Suprapubic skin (tissue), 4 donors: ENCODE measurements at regions not wholly inside any gene's neighbourhood (a gene's known extent, or its start where the extent isn't known, plus 50 kb on each side); places are given as distances from the start of the nearest gene placed in this dataset.

Experiments
- DNase-seq, 2 donors: peaks; one replicate each; pipeline ENCODE4 v3.0.0-alpha.2; 2019; ENCODE audit warnings: low spot score in 2 of 2
- H3K27ac ChIP-seq: fragments of 200-600 bp; sonication (generic); one replicate; pipeline ENCODE4 v1.5.1; 2019
- H3K27me3 ChIP-seq: fragments of 200-600 bp; sonication (generic); one replicate; pipeline ENCODE4 v1.5.1; 2019
- H3K36me3 ChIP-seq: fragments of 200-600 bp; sonication (generic); one replicate; pipeline ENCODE4 v1.5.1; 2019
- H3K4me1 ChIP-seq: fragments of 200-600 bp; sonication (generic); one replicate; pipeline ENCODE4 v1.5.1; 2019
- H3K4me3 ChIP-seq: fragments of 200-600 bp; sonication (generic); one replicate; pipeline ENCODE4 v1.5.1; 2019; ENCODE audit warnings: mild to moderate bottlenecking
- H3K9me3 ChIP-seq: fragments of 200-600 bp; sonication (generic); one replicate; pipeline ENCODE4 v1.5.1; 2019
- EP300 ChIP-seq: sonication (generic); formaldehyde crosslinking; IDR thresholded peaks from one replicate; pipeline ENCODE4 v1.6.1; 2017; ENCODE audit warnings: antibody characterized with exemption
- POLR2A ChIP-seq, 2 donors: fragments of 450-650 bp; IDR thresholded peaks; one replicate each; pipeline ENCODE4 v1.6.1; 2017; ENCODE audit warnings: antibody characterized with exemption in 2 of 2, mild to moderate bottlenecking in 2 of 2, moderate library complexity in 2 of 2
- POLR2AphosphoS5 ChIP-seq, 3 donors: sonication (generic); formaldehyde crosslinking; IDR thresholded peaks; one replicate each; pipeline ENCODE4 v1.6.1; 2017; ENCODE audit warnings: antibody characterized with exemption in 3 of 3
- WGBS: methylation state at CpG from one replicate; pipeline ENCODE4 v1.1.5; 2018; 5-methylcytosine and 5-hydroxymethylcytosine counted together
- TF ChIP-seq, protein P1 (sequence below), 2 donors: fragments of 200-600 bp in 1 of 2; fragments of 450-650 bp in 1 of 2; sonication (generic) in 1 of 2; IDR thresholded peaks; one replicate each; pipeline ENCODE4 v1.5.1; 2016 to 2019; ENCODE audit warnings: antibody characterized with exemption in 2 of 2, mild to moderate bottlenecking in 1 of 2, moderate library complexity in 1 of 2

DNA sequence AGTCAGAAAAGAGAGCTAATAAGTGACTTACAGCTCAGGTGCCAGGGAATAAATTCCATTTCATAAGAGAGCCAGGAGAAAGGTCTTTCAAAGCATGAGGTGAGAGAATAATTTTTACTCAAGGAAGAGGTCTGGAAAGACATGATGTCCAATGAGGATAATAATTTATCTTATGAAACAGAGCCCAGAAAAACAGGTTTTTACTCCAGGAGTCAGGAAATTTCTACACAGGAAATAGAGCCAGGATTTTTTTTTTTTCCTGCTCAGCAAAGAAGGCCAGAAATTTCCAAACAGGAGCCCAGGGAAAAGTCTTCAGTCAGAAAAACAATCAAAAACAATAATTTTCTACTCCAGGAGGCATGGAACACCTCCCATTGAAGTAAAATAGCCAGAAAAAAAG lies 1185.7 kb upstream of the TSPY4 start:
- TF ChIP-seq POLR2AphosphoS5 (IDR thresholded peaks at IDR 0.05) (no peak), EP300 (no peak), POLR2A (IDR thresholded peaks at IDR 0.05) (no peak)
- TF ChIP-seq, protein P1, sequence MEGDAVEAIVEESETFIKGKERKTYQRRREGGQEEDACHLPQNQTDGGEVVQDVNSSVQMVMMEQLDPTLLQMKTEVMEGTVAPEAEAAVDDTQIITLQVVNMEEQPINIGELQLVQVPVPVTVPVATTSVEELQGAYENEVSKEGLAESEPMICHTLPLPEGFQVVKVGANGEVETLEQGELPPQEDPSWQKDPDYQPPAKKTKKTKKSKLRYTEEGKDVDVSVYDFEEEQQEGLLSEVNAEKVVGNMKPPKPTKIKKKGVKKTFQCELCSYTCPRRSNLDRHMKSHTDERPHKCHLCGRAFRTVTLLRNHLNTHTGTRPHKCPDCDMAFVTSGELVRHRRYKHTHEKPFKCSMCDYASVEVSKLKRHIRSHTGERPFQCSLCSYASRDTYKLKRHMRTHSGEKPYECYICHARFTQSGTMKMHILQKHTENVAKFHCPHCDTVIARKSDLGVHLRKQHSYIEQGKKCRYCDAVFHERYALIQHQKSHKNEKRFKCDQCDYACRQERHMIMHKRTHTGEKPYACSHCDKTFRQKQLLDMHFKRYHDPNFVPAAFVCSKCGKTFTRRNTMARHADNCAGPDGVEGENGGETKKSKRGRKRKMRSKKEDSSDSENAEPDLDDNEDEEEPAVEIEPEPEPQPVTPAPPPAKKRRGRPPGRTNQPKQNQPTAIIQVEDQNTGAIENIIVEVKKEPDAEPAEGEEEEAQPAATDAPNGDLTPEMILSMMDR (IDR thresholded peaks at IDR 0.05): no peak
- no peak overlapping the region for H3K4me3 ChIP-seq
- no peaks in the 10 kb centered on the region for H3K36me3 ChIP-seq
- H3K9me3 ChIP-seq: no peaks in the 10 kb centered on the region
- H3K27ac ChIP-seq: no peak overlapping the region
- no peaks in the 10 kb centered on the region for H3K4me1 ChIP-seq
- no peak for DNase-seq
- no peaks in the 10 kb centered on the region for H3K27me3 ChIP-seq

DNA sequence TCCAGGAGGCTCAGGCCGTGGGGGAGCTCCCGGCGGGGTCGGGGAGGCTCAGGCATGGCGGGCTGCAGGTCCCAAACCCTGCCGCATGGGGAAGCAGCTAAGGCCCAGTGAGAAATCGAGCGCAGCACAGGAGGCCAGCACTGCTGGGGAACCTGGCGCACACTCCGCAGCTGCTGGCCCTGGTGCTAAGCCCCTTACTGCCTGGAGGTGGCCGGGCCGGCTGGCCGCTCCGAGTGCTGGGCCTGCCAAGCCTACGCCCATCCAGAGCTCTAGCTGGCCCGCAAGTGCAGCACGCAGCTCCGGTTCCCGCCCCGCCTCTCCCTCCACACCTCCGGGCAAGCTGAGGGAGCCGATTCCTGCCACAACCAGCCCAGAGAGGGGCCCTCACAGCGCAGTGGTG lies 1208.7 kb upstream of the TSPY4 start:
- WGBS: no CpG with 5 or more reads among the region's 23 CpGs
- no peaks in the 10 kb centered on the region for H3K9me3 ChIP-seq

DNA sequence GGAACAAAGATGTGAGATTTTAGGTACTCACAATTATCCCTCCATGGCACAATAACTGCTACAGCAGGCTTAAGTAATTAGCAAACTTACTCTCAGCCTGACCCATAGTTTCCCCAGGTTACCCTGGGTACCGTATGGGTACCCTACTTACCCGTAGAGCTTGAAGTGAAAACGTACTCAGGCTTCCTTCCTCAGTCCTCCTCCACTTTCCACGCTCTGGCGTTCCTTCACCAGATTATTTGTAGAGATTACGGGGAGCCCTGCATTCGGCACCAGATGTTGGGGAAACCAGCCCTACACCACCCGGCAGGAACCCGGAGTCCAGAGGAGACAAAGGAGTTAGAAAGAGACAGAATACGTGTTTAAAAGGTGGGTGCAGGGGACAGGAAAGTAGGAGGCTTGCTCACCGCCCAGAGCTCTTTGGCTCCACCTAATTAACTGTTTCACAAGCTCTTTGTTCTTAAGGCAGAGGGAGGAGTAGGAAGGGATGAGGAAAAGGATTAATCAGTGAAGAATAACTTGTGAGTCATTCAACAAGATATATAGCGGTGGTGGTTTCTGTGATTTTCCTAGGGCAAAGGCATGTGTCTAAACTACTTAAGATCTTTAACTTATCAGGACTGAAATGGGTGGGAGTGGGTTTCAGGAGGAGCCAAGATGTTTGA lies 1211.2 kb upstream of the TSPY4 start:
- no peak overlapping the region for H3K27ac ChIP-seq

More for the DNA sequence above, 1208.7 kb upstream of the TSPY4 start:
- Histone ChIP-seq H3K27me3 (no peaks in the 10 kb centered on the region), H3K4me1 (no peaks in the 10 kb centered on the region), H3K4me3 (no peak overlapping the region), H3K27ac (no peak overlapping the region), H3K36me3 (no peaks in the 10 kb centered on the region)
- DNase-seq: no peak
- TF ChIP-seq EP300 (no peak), POLR2A (IDR thresholded peaks at IDR 0.05) (no peak), POLR2AphosphoS5 (IDR thresholded peaks at IDR 0.05) (no peak)
- TF ChIP-seq, protein P1 (IDR thresholded peaks at IDR 0.05): no peak

GRCh38 chrY:8121825-8122224 lies 1210.3 kb upstream of the AMELY start:
- Histone ChIP-seq H3K27ac (no peak overlapping the region), H3K9me3 (no peaks in the 10 kb centered on the region), H3K36me3 (no peaks in the 10 kb centered on the region), H3K27me3 (no peaks in the 10 kb centered on the region), H3K4me3 (no peak overlapping the region), H3K4me1 (no peaks in the 10 kb centered on the region)
- no CpG with 5 or more reads among the region's 1 CpG for WGBS
- no peak for TF ChIP-seq POLR2A (IDR thresholded peaks at IDR 0.05)
- TF ChIP-seq POLR2AphosphoS5 (IDR thresholded peaks at IDR 0.05): no peak
- no peak for TF ChIP-seq EP300
- TF ChIP-seq, protein P1 (IDR thresholded peaks at IDR 0.05): no peak
- DNase-seq: no peak

More for the DNA sequence above, 1211.2 kb upstream of the TSPY4 start:
- no peaks in the 10 kb centered on the region for H3K9me3 ChIP-seq
- no peaks in the 10 kb centered on the region for H3K27me3 ChIP-seq
- DNase-seq: no peak
- WGBS: no CpG with 5 or more reads among the region's 12 CpGs
- H3K36me3 ChIP-seq: no peaks in the 10 kb centered on the region
- TF ChIP-seq POLR2AphosphoS5 (IDR thresholded peaks at IDR 0.05) (no peak), POLR2A (IDR thresholded peaks at IDR 0.05) (no peak), EP300 (no peak)
- TF ChIP-seq, protein P1 (IDR thresholded peaks at IDR 0.05): no peak
- H3K4me3 ChIP-seq: peak overlapping the region; percentile 6
- no peaks in the 10 kb centered on the region for H3K4me1 ChIP-seq

DNA sequence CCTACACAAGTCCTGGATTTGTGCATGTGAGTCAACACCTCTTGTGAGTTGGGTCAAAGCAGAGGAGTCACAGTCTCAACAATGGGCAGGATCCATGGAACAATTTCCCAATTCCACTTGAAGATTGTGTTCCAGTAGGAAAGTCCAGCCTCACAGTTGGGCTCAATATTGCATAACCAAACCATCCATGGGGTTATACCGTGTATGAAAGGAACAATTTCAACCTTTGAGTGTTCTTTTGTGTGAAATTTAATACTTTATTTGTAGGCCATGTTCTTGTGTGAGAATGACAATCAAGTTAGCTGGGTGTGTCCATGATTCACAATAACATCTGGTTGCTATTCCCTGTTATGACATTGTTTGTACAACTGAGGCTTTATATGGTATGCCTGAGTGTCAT lies 1182.9 kb upstream of the AMELY start:
- no peak for DNase-seq
- H3K36me3 ChIP-seq: no peaks in the 10 kb centered on the region

More for the DNA sequence above, 1182.9 kb upstream of the AMELY start:
- WGBS: no CpG with 5 or more reads among the region's 1 CpG
- Histone ChIP-seq H3K27ac (no peak overlapping the region), H3K9me3 (no peaks in the 10 kb centered on the region), H3K27me3 (no peaks in the 10 kb centered on the region), H3K4me1 (no peaks in the 10 kb centered on the region), H3K4me3 (no peak overlapping the region)
- no peak for TF ChIP-seq EP300
- TF ChIP-seq, protein P1 (IDR thresholded peaks at IDR 0.05): no peak
- TF ChIP-seq POLR2AphosphoS5 (IDR thresholded peaks at IDR 0.05): no peak
- TF ChIP-seq POLR2A (IDR thresholded peaks at IDR 0.05): no peak
